ENCODE measurements at regions not wholly inside any gene's neighbourhood (a gene's known extent, or its start where the extent isn't known, plus 50 kb on each side); places are given as distances from the start of the nearest gene placed in this dataset.

GRCh38 chr7:98040626-98041360 is 50.8 kb upstream of the OCM2 start:
- Histone ChIP-seq H3K9me3 (ENCODE audit: control insufficient read depth, insufficient read depth, low read depth, low read length) (no peaks in the 10 kb centered on the region), H3K4me1 (ENCODE audit: control insufficient read depth, insufficient read depth, low read length) (no peaks in the 10 kb centered on the region), H3K27ac (ENCODE audit: low read length) (no peak overlapping the region), H3K27me3 (ENCODE audit: control insufficient read depth, insufficient read depth, low read length) (no peaks in the 10 kb centered on the region), H3K36me3 (ENCODE audit: control insufficient read depth, insufficient read depth, low read length) (no peaks in the 10 kb centered on the region), H3K4me3 (ENCODE audit: low read depth in 2 of 2, low read length in 2 of 2) (no peak overlapping the region)
- TF ChIP-seq REST (IDR thresholded peaks at IDR 0.05; ENCODE audit: insufficient read depth in 1 of 2, low read depth in 2 of 2, low read length in 1 of 2) (no peak), POLR2AphosphoS5 (IDR thresholded peaks at IDR 0.05; ENCODE audit: low read depth, low read length) (no peak), CTCF (IDR thresholded peaks at IDR 0.05) (no peak), SIN3A (IDR thresholded peaks at IDR 0.05; ENCODE audit: borderline replicate concordance, insufficient read depth, low read depth, low read length) (no peak), TCF7L2 (IDR thresholded peaks at IDR 0.05; ENCODE audit: low read depth, low read length) (no peak)
- ATAC-seq = no peak
- BruUV-seq (replicated peaks) = no TSS peak
- intact Hi-C loops (cut with micrococcal nuclease; ENCODE audit: unreplicated experiment) (no loop called here), in situ Hi-C loops (cut with HindIII; ENCODE audit: low pct_unique_long_range_greater_than_20kb, low sequenced_read_pairs) (no loop called here)
- ChIA-PET POLR2A (no interaction called here), CTCF (no interaction called here)
- no peak for DNase-seq (ENCODE audit: low read depth, low spot score)

- H3K4me1 ChIP-seq (ENCODE audit: control insufficient read depth, insufficient read depth, low read length) = no peaks in the 10 kb centered on the region
- DNase-seq (ENCODE audit: low read depth, low spot score) (no peak), ATAC-seq (no peak)
- in situ Hi-C loops (cut with HindIII; ENCODE audit: low pct_unique_long_range_greater_than_20kb, low sequenced_read_pairs) = no loop called here
- no TSS peak for BruUV-seq (replicated peaks)
- TF ChIP-seq POLR2AphosphoS5 (IDR thresholded peaks at IDR 0.05; ENCODE audit: low read depth, low read length) = no peak
- intact Hi-C loops (cut with micrococcal nuclease; ENCODE audit: unreplicated experiment) = no loop called here
- ChIA-PET POLR2A (no interaction called here), CTCF (no interaction called here)
- no peaks in the 10 kb centered on the region for H3K27me3 ChIP-seq (ENCODE audit: control insufficient read depth, insufficient read depth, low read length)
- H3K27ac ChIP-seq (ENCODE audit: low read length) = no peak overlapping the region
- no peaks in the 10 kb centered on the region for H3K36me3 ChIP-seq (ENCODE audit: control insufficient read depth, insufficient read depth, low read length)
- no peaks in the 10 kb centered on the region for H3K9me3 ChIP-seq (ENCODE audit: control insufficient read depth, insufficient read depth, low read depth, low read length)
- H3K4me3 ChIP-seq (ENCODE audit: low read depth in 2 of 2, low read length in 2 of 2) = no peak overlapping the region
Observed at GRCh38 chr7:98046816-98047215, 56.8 kb upstream of the OCM2 start.

- BruUV-seq (replicated peaks) = no TSS peak
- no peak for DNase-seq (ENCODE audit: low read depth, low spot score)
- Histone ChIP-seq H3K9me3 (ENCODE audit: control insufficient read depth, insufficient read depth, low read depth, low read length) (no peaks in the 10 kb centered on the region), H3K27ac (ENCODE audit: low read length) (no peak overlapping the region), H3K36me3 (ENCODE audit: control insufficient read depth, insufficient read depth, low read length) (no peaks in the 10 kb centered on the region), H3K4me1 (ENCODE audit: control insufficient read depth, insufficient read depth, low read length) (no peaks in the 10 kb centered on the region), H3K4me3 (ENCODE audit: low read depth in 2 of 2, low read length in 2 of 2) (no peak overlapping the region), H3K27me3 (ENCODE audit: control insufficient read depth, insufficient read depth, low read length) (no peaks in the 10 kb centered on the region)
- peak; percentile 75 for ATAC-seq
- POLR2A ChIA-PET = no interaction called here
- CTCF ChIA-PET = no interaction called here
- intact Hi-C loops (cut with micrococcal nuclease; ENCODE audit: unreplicated experiment) (no loop called here), in situ Hi-C loops (cut with HindIII; ENCODE audit: low pct_unique_long_range_greater_than_20kb, low sequenced_read_pairs) (no loop called here)
- TF ChIP-seq REST (IDR thresholded peaks at IDR 0.05; ENCODE audit: insufficient read depth in 1 of 2, low read depth in 2 of 2, low read length in 1 of 2) = no peak
- TF ChIP-seq POLR2AphosphoS5 (IDR thresholded peaks at IDR 0.05; ENCODE audit: low read depth, low read length) = no peak
- TF ChIP-seq SIN3A (IDR thresholded peaks at IDR 0.05; ENCODE audit: borderline replicate concordance, insufficient read depth, low read depth, low read length) = no peak
- no peak for TF ChIP-seq CTCF (IDR thresholded peaks at IDR 0.05)
- no peak for TF ChIP-seq TCF7L2 (IDR thresholded peaks at IDR 0.05; ENCODE audit: low read depth, low read length)
Observed at GRCh38 chr7:98049034-98049433, 57.6 kb upstream of the LMTK2 start.
